Suprapubic skin (tissue), 4 donors: ENCODE measurements at regions not wholly inside any gene's neighbourhood (a gene's known extent, or its start where the extent isn't known, plus 50 kb on each side); places are given as distances from the start of the nearest gene placed in this dataset.

Source experiments
- DNase-seq, 2 donors: peaks; one replicate each; pipeline ENCODE4 v3.0.0-alpha.2; 2019; ENCODE audit warnings: low spot score in 2 of 2
- H3K27ac ChIP-seq: fragments of 200-600 bp; sonication (generic); one replicate; pipeline ENCODE4 v1.5.1; 2019
- H3K27me3 ChIP-seq: fragments of 200-600 bp; sonication (generic); one replicate; pipeline ENCODE4 v1.5.1; 2019
- H3K36me3 ChIP-seq: fragments of 200-600 bp; sonication (generic); one replicate; pipeline ENCODE4 v1.5.1; 2019
- H3K4me1 ChIP-seq: fragments of 200-600 bp; sonication (generic); one replicate; pipeline ENCODE4 v1.5.1; 2019
- H3K4me3 ChIP-seq: fragments of 200-600 bp; sonication (generic); one replicate; pipeline ENCODE4 v1.5.1; 2019; ENCODE audit warnings: mild to moderate bottlenecking
- H3K9me3 ChIP-seq: fragments of 200-600 bp; sonication (generic); one replicate; pipeline ENCODE4 v1.5.1; 2019
- EP300 ChIP-seq: sonication (generic); formaldehyde crosslinking; IDR thresholded peaks from one replicate; pipeline ENCODE4 v1.6.1; 2017; ENCODE audit warnings: antibody characterized with exemption
- POLR2A ChIP-seq, 2 donors: fragments of 450-650 bp; IDR thresholded peaks; one replicate each; pipeline ENCODE4 v1.6.1; 2017; ENCODE audit warnings: antibody characterized with exemption in 2 of 2, mild to moderate bottlenecking in 2 of 2, moderate library complexity in 2 of 2
- POLR2AphosphoS5 ChIP-seq, 3 donors: sonication (generic); formaldehyde crosslinking; IDR thresholded peaks; one replicate each; pipeline ENCODE4 v1.6.1; 2017; ENCODE audit warnings: antibody characterized with exemption in 3 of 3
- WGBS: methylation state at CpG from one replicate; pipeline ENCODE4 v1.1.5; 2018; 5-methylcytosine and 5-hydroxymethylcytosine counted together
- TF ChIP-seq, protein P1 (sequence below), 2 donors: fragments of 200-600 bp in 1 of 2; fragments of 450-650 bp in 1 of 2; sonication (generic) in 1 of 2; IDR thresholded peaks; one replicate each; pipeline ENCODE4 v1.5.1; 2016 to 2019; ENCODE audit warnings: antibody characterized with exemption in 2 of 2, mild to moderate bottlenecking in 1 of 2, moderate library complexity in 1 of 2

DNA sequence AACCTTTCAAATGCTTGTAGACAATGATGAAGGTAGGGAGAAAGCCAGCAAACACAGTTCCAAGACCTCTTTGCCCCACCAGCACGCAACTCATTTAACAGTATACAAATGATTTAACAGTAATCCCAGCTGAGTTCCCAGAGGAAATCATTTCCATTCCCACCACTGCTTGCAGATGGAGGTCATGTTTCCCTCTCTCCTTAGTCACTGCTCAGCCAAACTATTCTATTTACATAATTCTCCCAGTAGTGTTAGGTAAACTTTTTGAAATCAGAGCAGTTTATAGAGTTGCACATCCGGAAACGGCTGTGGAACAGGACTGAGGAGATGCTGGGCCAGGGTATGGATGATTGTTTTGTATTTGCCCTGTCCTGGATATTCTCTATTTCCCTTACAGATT, 328.5 kb downstream of the FIGN start:
- Histone ChIP-seq H3K4me3 (no peak overlapping the region), H3K9me3 (no peaks in the 10 kb centered on the region), H3K4me1 (no peaks in the 10 kb centered on the region), H3K27me3 (no peaks in the 10 kb centered on the region), H3K36me3 (no peaks in the 10 kb centered on the region), H3K27ac (no peak overlapping the region)
- DNase-seq = no peak
- 72% methylated on average over 3 of the region's 3 CpGs for WGBS
- TF ChIP-seq, protein P1, sequence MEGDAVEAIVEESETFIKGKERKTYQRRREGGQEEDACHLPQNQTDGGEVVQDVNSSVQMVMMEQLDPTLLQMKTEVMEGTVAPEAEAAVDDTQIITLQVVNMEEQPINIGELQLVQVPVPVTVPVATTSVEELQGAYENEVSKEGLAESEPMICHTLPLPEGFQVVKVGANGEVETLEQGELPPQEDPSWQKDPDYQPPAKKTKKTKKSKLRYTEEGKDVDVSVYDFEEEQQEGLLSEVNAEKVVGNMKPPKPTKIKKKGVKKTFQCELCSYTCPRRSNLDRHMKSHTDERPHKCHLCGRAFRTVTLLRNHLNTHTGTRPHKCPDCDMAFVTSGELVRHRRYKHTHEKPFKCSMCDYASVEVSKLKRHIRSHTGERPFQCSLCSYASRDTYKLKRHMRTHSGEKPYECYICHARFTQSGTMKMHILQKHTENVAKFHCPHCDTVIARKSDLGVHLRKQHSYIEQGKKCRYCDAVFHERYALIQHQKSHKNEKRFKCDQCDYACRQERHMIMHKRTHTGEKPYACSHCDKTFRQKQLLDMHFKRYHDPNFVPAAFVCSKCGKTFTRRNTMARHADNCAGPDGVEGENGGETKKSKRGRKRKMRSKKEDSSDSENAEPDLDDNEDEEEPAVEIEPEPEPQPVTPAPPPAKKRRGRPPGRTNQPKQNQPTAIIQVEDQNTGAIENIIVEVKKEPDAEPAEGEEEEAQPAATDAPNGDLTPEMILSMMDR (IDR thresholded peaks at IDR 0.05) = no peak
- TF ChIP-seq EP300 (no peak), POLR2A (IDR thresholded peaks at IDR 0.05) (no peak), POLR2AphosphoS5 (IDR thresholded peaks at IDR 0.05) (no peak)

- TF ChIP-seq EP300 = no peak
- TF ChIP-seq POLR2AphosphoS5 (IDR thresholded peaks at IDR 0.05) = no peak
- TF ChIP-seq, protein P1 (IDR thresholded peaks at IDR 0.05) = no peak
- no peak for TF ChIP-seq POLR2A (IDR thresholded peaks at IDR 0.05)
- WGBS = 81% methylated on average over 2 of the region's 2 CpGs
- Histone ChIP-seq H3K4me1 (no peaks in the 10 kb centered on the region), H3K36me3 (no peaks in the 10 kb centered on the region), H3K27ac (no peak overlapping the region), H3K4me3 (no peak overlapping the region), H3K27me3 (no peaks in the 10 kb centered on the region), H3K9me3 (no peaks in the 10 kb centered on the region)
- no peak for DNase-seq
Observed at GRCh38 chr2:163405298-163405697, 330.5 kb downstream of the FIGN start.

DNA sequence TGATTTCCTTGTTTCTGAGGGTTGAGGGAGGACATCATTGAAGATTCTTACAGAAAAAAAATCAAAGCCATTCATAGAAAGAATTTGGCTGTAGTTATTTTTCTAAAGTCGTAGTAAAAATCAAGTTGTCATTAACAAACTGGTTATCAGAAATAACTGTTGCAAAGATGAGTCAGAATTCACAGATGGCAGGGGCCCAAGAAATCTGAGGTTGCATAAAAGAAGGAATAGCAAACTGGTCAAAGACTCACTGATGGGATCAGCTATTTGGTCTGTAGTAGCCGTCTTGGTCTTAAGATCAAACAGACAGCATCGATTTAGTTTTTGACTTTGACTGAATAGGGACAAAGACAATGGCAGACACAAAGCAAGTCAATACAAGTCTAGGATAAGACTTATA, 334.3 kb downstream of the FIGN start:
- 50% methylated on average over 3 of the region's 3 CpGs for WGBS
- Histone ChIP-seq H3K36me3 (no peaks in the 10 kb centered on the region), H3K4me3 (no peak overlapping the region), H3K27ac (no peak overlapping the region), H3K27me3 (no peaks in the 10 kb centered on the region), H3K4me1 (no peaks in the 10 kb centered on the region), H3K9me3 (no peaks in the 10 kb centered on the region)
- DNase-seq = no peak
- TF ChIP-seq POLR2AphosphoS5 (IDR thresholded peaks at IDR 0.05) (no peak), EP300 (no peak), POLR2A (IDR thresholded peaks at IDR 0.05) (no peak)
- TF ChIP-seq, protein P1 (IDR thresholded peaks at IDR 0.05) = no peak

GRCh38 chr2:163397451-163397850, 338.4 kb downstream of the FIGN start:
- H3K4me1 ChIP-seq = no peaks in the 10 kb centered on the region
- H3K9me3 ChIP-seq = no peaks in the 10 kb centered on the region
- no peak overlapping the region for H3K27ac ChIP-seq
- DNase-seq = no peak
- no peak overlapping the region for H3K4me3 ChIP-seq
- no peak for TF ChIP-seq POLR2A (IDR thresholded peaks at IDR 0.05)
- TF ChIP-seq, protein P1 (IDR thresholded peaks at IDR 0.05) = no peak
- TF ChIP-seq EP300 = no peak
- no peak for TF ChIP-seq POLR2AphosphoS5 (IDR thresholded peaks at IDR 0.05)
- WGBS = 67% methylated on average over 2 of the region's 2 CpGs
- no peaks in the 10 kb centered on the region for H3K27me3 ChIP-seq
- H3K36me3 ChIP-seq = no peaks in the 10 kb centered on the region

DNA sequence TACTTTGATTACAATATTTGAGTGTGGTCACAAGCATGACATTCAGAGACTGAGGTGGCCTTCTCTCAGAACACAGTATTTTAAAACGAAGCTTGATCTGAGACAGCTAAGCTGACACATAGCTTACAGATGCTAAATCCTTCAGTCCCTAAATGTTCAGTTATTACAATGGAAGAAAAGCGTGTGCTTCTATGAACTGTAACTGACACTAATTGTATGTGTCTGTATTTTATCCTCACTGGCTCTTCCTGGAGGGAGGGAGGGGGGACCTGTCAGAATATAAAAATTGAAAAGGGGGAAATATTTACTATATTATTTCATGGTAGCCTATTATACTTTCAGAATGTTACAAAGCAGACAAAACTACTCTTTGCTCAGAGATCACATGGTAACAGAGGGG, 340.2 kb downstream of the FIGN start:
- no peak overlapping the region for H3K27ac ChIP-seq
- H3K27me3 ChIP-seq = no peaks in the 10 kb centered on the region
- no peak for DNase-seq
- H3K36me3 ChIP-seq = no peaks in the 10 kb centered on the region
- no peaks in the 10 kb centered on the region for H3K9me3 ChIP-seq
- no peak overlapping the region for H3K4me3 ChIP-seq
- TF ChIP-seq POLR2A (IDR thresholded peaks at IDR 0.05) = no peak
- no peak for TF ChIP-seq POLR2AphosphoS5 (IDR thresholded peaks at IDR 0.05)
- TF ChIP-seq, protein P1 (IDR thresholded peaks at IDR 0.05) = no peak
- TF ChIP-seq EP300 = no peak
- H3K4me1 ChIP-seq = no peaks in the 10 kb centered on the region
- 74% methylated on average over 2 of the region's 2 CpGs for WGBS
